Activated CD4-positive, alpha-beta T cell treated with anti-CD3 and anti-CD28 coated beads, Interleukin-2, amount 10 ng/mL, durations not matched to agents 7 days and 5 days (primary cell): ENCODE measurements at regions not wholly inside any gene's neighbourhood (a gene's known extent, or its start where the extent isn't known, plus 50 kb on each side); places are given as distances from the start of the nearest gene placed in this dataset.

Source experiments
- CTCF ChIA-PET: fragments of 350-600 bp; sonication (Branson Sonifier 250); formaldehyde crosslinking; loops from one replicate; lab custom pipeline; 2021; ENCODE audit warnings: antibody characterized with exemption; lab: Charles Lee
- POLR2A ChIA-PET: fragments of 350-600 bp; sonication (Branson Sonifier 250); formaldehyde crosslinking; loops from one replicate; lab custom pipeline; 2021; ENCODE audit warnings: antibody characterized with exemption; lab: Charles Lee
- DNase-seq: peaks from one replicate; pipeline ENCODE4 v3.0.0-alpha.2; 2020
- H3K27ac Mint-ChIP-seq: one replicate; pipeline ENCODE4 v1.8.0; 2021; ENCODE audit warnings: mild to moderate bottlenecking, moderate library complexity, mixed read lengths
- H3K27me3 Mint-ChIP-seq: one replicate; pipeline ENCODE4 v1.8.0; 2021; ENCODE audit warnings: mixed read lengths
- H3K36me3 Mint-ChIP-seq: one replicate; pipeline ENCODE4 v1.8.0; 2021; ENCODE audit warnings: low read depth, mixed read lengths
- H3K4me1 Mint-ChIP-seq: one replicate; pipeline ENCODE4 v1.8.0; 2021; ENCODE audit warnings: mixed read lengths
- H3K4me3 Mint-ChIP-seq: one replicate; pipeline ENCODE4 v1.8.0; 2021; ENCODE audit warnings: mild to moderate bottlenecking, moderate library complexity, mixed read lengths
- H3K9me3 Mint-ChIP-seq: one replicate; pipeline ENCODE4 v1.8.0; 2021; ENCODE audit warnings: mixed read lengths

GRCh38 chr5:53236683-53237082 is 127.1 kb upstream of the MOCS2 start:
- H3K4me3 Mint-ChIP-seq: no peak overlapping the region
- no peaks in the 10 kb centered on the region for H3K36me3 Mint-ChIP-seq
- H3K27ac Mint-ChIP-seq: no peak overlapping the region
- peaks cover 7% of the 10 kb centered on the region for H3K27me3 Mint-ChIP-seq
- ChIA-PET CTCF (no interaction called here), POLR2A (no interaction called here)
- H3K9me3 Mint-ChIP-seq: no peaks in the 10 kb centered on the region
- H3K4me1 Mint-ChIP-seq: no peaks in the 10 kb centered on the region
- DNase-seq: no peak

GRCh38 chr5:53237876-53238275 is 128.3 kb upstream of the MOCS2 start:
- DNase-seq: no peak
- ChIA-PET POLR2A (no interaction called here), CTCF (no interaction called here)
- no peaks in the 10 kb centered on the region for H3K36me3 Mint-ChIP-seq
- peaks cover 7% of the 10 kb centered on the region for H3K27me3 Mint-ChIP-seq
- H3K4me1 Mint-ChIP-seq: no peaks in the 10 kb centered on the region
- no peak overlapping the region for H3K4me3 Mint-ChIP-seq
- no peaks in the 10 kb centered on the region for H3K9me3 Mint-ChIP-seq
- H3K27ac Mint-ChIP-seq: no peak overlapping the region

- H3K36me3 Mint-ChIP-seq: no peaks in the 10 kb centered on the region
- POLR2A ChIA-PET: no interaction called here
- peaks cover 7% of the 10 kb centered on the region for H3K27me3 Mint-ChIP-seq
- no peak for DNase-seq
- H3K9me3 Mint-ChIP-seq: no peaks in the 10 kb centered on the region
- H3K27ac Mint-ChIP-seq: no peak overlapping the region
- CTCF ChIA-PET: no interaction called here
- no peak overlapping the region for H3K4me3 Mint-ChIP-seq
- H3K4me1 Mint-ChIP-seq: no peaks in the 10 kb centered on the region
Measured at GRCh38 chr5:53239301-53239990, 129.9 kb upstream of the MOCS2 start.

GRCh38 chr5:53240661-53241060 is 131.1 kb upstream of the MOCS2 start:
- Mint-ChIP-seq H3K4me3 (no peak overlapping the region), H3K36me3 (no peaks in the 10 kb centered on the region), H3K27me3 (peaks cover 7% of the 10 kb centered on the region), H3K9me3 (no peaks in the 10 kb centered on the region), H3K27ac (no peak overlapping the region), H3K4me1 (no peaks in the 10 kb centered on the region)
- no peak for DNase-seq
- CTCF ChIA-PET: no interaction called here
- POLR2A ChIA-PET: no interaction called here

GRCh38 chr5:53241572-53241971 is 132.0 kb upstream of the MOCS2 start:
- no peak overlapping the region for H3K27ac Mint-ChIP-seq
- no peaks in the 10 kb centered on the region for H3K9me3 Mint-ChIP-seq
- peaks cover 9% of the 10 kb centered on the region for H3K27me3 Mint-ChIP-seq
- CTCF ChIA-PET: no interaction called here
- no peaks in the 10 kb centered on the region for H3K36me3 Mint-ChIP-seq
- no peak overlapping the region for H3K4me3 Mint-ChIP-seq
- no peak for DNase-seq
- no peaks in the 10 kb centered on the region for H3K4me1 Mint-ChIP-seq
- POLR2A ChIA-PET: no interaction called here

- ChIA-PET CTCF (no interaction called here), POLR2A (no interaction called here)
- DNase-seq: no peak
- no peak overlapping the region for H3K27ac Mint-ChIP-seq
- H3K27me3 Mint-ChIP-seq: peaks cover 11% of the 10 kb centered on the region
- no peak overlapping the region for H3K4me3 Mint-ChIP-seq
- no peaks in the 10 kb centered on the region for H3K9me3 Mint-ChIP-seq
- no peaks in the 10 kb centered on the region for H3K4me1 Mint-ChIP-seq
- no peaks in the 10 kb centered on the region for H3K36me3 Mint-ChIP-seq
Measured at GRCh38 chr5:53243403-53243802, 133.8 kb upstream of the MOCS2 start.

GRCh38 chr5:53246042-53246836 is 136.7 kb upstream of the MOCS2 start:
- Mint-ChIP-seq H3K4me1 (no peaks in the 10 kb centered on the region), H3K27me3 (peaks cover 9% of the 10 kb centered on the region), H3K4me3 (no peak overlapping the region), H3K36me3 (no peaks in the 10 kb centered on the region), H3K27ac (no peak overlapping the region), H3K9me3 (no peaks in the 10 kb centered on the region)
- ChIA-PET POLR2A (no interaction called here), CTCF (no interaction called here)
- DNase-seq: no peak

GRCh38 chr5:53249529-53250200 is 140.1 kb upstream of the MOCS2 start:
- no peak overlapping the region for H3K4me3 Mint-ChIP-seq
- no peak overlapping the region for H3K27ac Mint-ChIP-seq
- POLR2A ChIA-PET: no interaction called here
- peaks cover 12% of the 10 kb centered on the region for H3K27me3 Mint-ChIP-seq
- no peak for DNase-seq
- no peaks in the 10 kb centered on the region for H3K9me3 Mint-ChIP-seq
- CTCF ChIA-PET: interaction anchor here (0.6 kb wide), 1 partner anchor 13 kb away, joined by 3 read pairs; no protein-coding TSS in a partner anchor
- H3K4me1 Mint-ChIP-seq: peaks cover 17% of the 10 kb centered on the region
- H3K36me3 Mint-ChIP-seq: no peaks in the 10 kb centered on the region

- ChIA-PET POLR2A (no interaction called here), CTCF (interaction anchor here (0.6 to 1.5 kb wide), 2 partner anchors 12 to 36 kb away, joined by 3 read pairs; no protein-coding TSS in a partner anchor)
- no peak overlapping the region for H3K27ac Mint-ChIP-seq
- peaks cover 17% of the 10 kb centered on the region for H3K4me1 Mint-ChIP-seq
- peaks cover 14% of the 10 kb centered on the region for H3K27me3 Mint-ChIP-seq
- no peak for DNase-seq
- no peak overlapping the region for H3K4me3 Mint-ChIP-seq
- no peaks in the 10 kb centered on the region for H3K9me3 Mint-ChIP-seq
- no peaks in the 10 kb centered on the region for H3K36me3 Mint-ChIP-seq
Measured at GRCh38 chr5:53250201-53250550, 140.6 kb upstream of the MOCS2 start.

GRCh38 chr5:53253421-53253871 is 143.9 kb upstream of the MOCS2 start:
- Mint-ChIP-seq H3K4me1 (peaks cover 17% of the 10 kb centered on the region), H3K27ac (no peak overlapping the region), H3K36me3 (no peaks in the 10 kb centered on the region), H3K4me3 (no peak overlapping the region), H3K9me3 (no peaks in the 10 kb centered on the region), H3K27me3 (peaks cover 14% of the 10 kb centered on the region)
- DNase-seq: no peak
- ChIA-PET POLR2A (no interaction called here), CTCF (no interaction called here)

GRCh38 chr5:53256746-53257145 is 147.2 kb upstream of the MOCS2 start:
- Mint-ChIP-seq H3K36me3 (no peaks in the 10 kb centered on the region), H3K9me3 (no peaks in the 10 kb centered on the region), H3K4me1 (peaks cover 17% of the 10 kb centered on the region), H3K27ac (no peak overlapping the region), H3K4me3 (no peak overlapping the region), H3K27me3 (peaks cover 14% of the 10 kb centered on the region)
- DNase-seq: no peak
- ChIA-PET CTCF (interaction anchor here (0.6 kb wide), 1 partner anchor 82 kb away, joined by 3 read pairs; no protein-coding TSS in a partner anchor), POLR2A (no interaction called here)

GRCh38 chr5:53257806-53258373 is 148.3 kb upstream of the MOCS2 start:
- CTCF ChIA-PET: no interaction called here
- Mint-ChIP-seq H3K4me3 (no peak overlapping the region), H3K9me3 (no peaks in the 10 kb centered on the region), H3K27ac (no peak overlapping the region), H3K36me3 (no peaks in the 10 kb centered on the region), H3K4me1 (peaks cover 13% of the 10 kb centered on the region), H3K27me3 (peaks cover 11% of the 10 kb centered on the region)
- no peak for DNase-seq
- POLR2A ChIA-PET: no interaction called here

- no peaks in the 10 kb centered on the region for H3K36me3 Mint-ChIP-seq
- no peaks in the 10 kb centered on the region for H3K9me3 Mint-ChIP-seq
- H3K27ac Mint-ChIP-seq: no peak overlapping the region
- no peaks in the 10 kb centered on the region for H3K4me1 Mint-ChIP-seq
- POLR2A ChIA-PET: no interaction called here
- CTCF ChIA-PET: no interaction called here
- DNase-seq: no peak
- H3K27me3 Mint-ChIP-seq: peaks cover 11% of the 10 kb centered on the region
- no peak overlapping the region for H3K4me3 Mint-ChIP-seq
Measured at GRCh38 chr5:53259176-53259575, 149.6 kb upstream of the MOCS2 start.
